GM21526 (cell line): ENCODE measurements at regions not wholly inside any gene's neighbourhood (a gene's known extent, or its start where the extent isn't known, plus 50 kb on each side); places are given as distances from the start of the nearest gene placed in this dataset.

ENCODE experiments used
- ATAC-seq: cut with Tn5 transposase; IDR thresholded peaks from one replicate; pipeline ENCODE4 v1.9.1; 2021; ENCODE audit warnings: moderate library complexity; ENCODE audit not compliant: unreplicated experiment, low FRiP score

GRCh38 chr11:79570104-79570503 lies 129.3 kb upstream of the TENM4 start:
- ATAC-seq: no peak

GRCh38 chr11:79564288-79564925 lies 123.6 kb upstream of the TENM4 start:
- no peak for ATAC-seq

- no peak for ATAC-seq
These were observed 120.7 kb upstream of the TENM4 start for GRCh38 chr11:79561496-79561895.

GRCh38 chr11:79550809-79551208 lies 110.0 kb upstream of the TENM4 start:
- ATAC-seq: no peak

GRCh38 chr11:79547256-79547655 lies 106.4 kb upstream of the TENM4 start:
- ATAC-seq: no peak

- no peak for ATAC-seq
These were observed 105.5 kb upstream of the TENM4 start for GRCh38 chr11:79546351-79546750.

GRCh38 chr11:79544361-79544760 lies 103.5 kb upstream of the TENM4 start:
- no peak for ATAC-seq

GRCh38 chr11:79543101-79543500 lies 102.3 kb upstream of the TENM4 start:
- ATAC-seq: no peak

- no peak for ATAC-seq
These were observed 100.6 kb upstream of the TENM4 start for GRCh38 chr11:79541466-79541865.

- no peak for ATAC-seq
These were observed 97.9 kb upstream of the TENM4 start for GRCh38 chr11:79538775-79539174.

- no peak for ATAC-seq
These were observed 95.5 kb upstream of the TENM4 start for GRCh38 chr11:79536155-79536917.

GRCh38 chr11:79535606-79536005 lies 94.8 kb upstream of the TENM4 start:
- ATAC-seq: no peak

- no peak for ATAC-seq
These were observed 84.4 kb upstream of the TENM4 start for GRCh38 chr11:79525257-79525656.

GRCh38 chr11:79522626-79523025 lies 81.8 kb upstream of the TENM4 start:
- ATAC-seq: no peak

- no peak for ATAC-seq
These were observed 79.3 kb upstream of the TENM4 start for GRCh38 chr11:79520086-79520485.

GRCh38 chr11:79515781-79516180 lies 75.0 kb upstream of the TENM4 start:
- no peak for ATAC-seq

- ATAC-seq: no peak
These were observed 73.9 kb upstream of the TENM4 start for GRCh38 chr11:79514695-79515094.

GRCh38 chr11:79514290-79514689 lies 73.5 kb upstream of the TENM4 start:
- no peak for ATAC-seq

GRCh38 chr11:79512706-79513469 lies 72.1 kb upstream of the TENM4 start:
- ATAC-seq: no peak

- ATAC-seq: no peak
These were observed 70.1 kb upstream of the TENM4 start for GRCh38 chr11:79510960-79511359.

- ATAC-seq: no peak
These were observed 67.6 kb upstream of the TENM4 start for GRCh38 chr11:79508461-79508860.

GRCh38 chr11:79507706-79508105 lies 66.9 kb upstream of the TENM4 start:
- ATAC-seq: no peak
